DOHH2 (cell line): ENCODE measurements at regions not wholly inside any gene's neighbourhood (a gene's known extent, or its start where the extent isn't known, plus 50 kb on each side); places are given as distances from the start of the nearest gene placed in this dataset.

Experiments used
- EZH2phosphoT487 ChIP-seq: fragments of 200-600 bp; sonication (generic); IDR thresholded peaks from 2 replicates; pipeline ENCODE4 v1.6.1; 2017; ENCODE audit warnings: borderline replicate concordance, mild to moderate bottlenecking, antibody characterized with exemption, low read length, moderate library complexity, mixed read lengths
- TF ChIP-seq, protein P1 (sequence below): fragments of 200-600 bp; sonication (generic); IDR thresholded peaks from one replicate; pipeline ENCODE4 v1.5.1; 2014; ENCODE audit warnings: antibody characterized with exemption, mild to moderate bottlenecking, low read depth, low read length; ENCODE audit not compliant: poor library complexity, severe bottlenecking

DNA sequence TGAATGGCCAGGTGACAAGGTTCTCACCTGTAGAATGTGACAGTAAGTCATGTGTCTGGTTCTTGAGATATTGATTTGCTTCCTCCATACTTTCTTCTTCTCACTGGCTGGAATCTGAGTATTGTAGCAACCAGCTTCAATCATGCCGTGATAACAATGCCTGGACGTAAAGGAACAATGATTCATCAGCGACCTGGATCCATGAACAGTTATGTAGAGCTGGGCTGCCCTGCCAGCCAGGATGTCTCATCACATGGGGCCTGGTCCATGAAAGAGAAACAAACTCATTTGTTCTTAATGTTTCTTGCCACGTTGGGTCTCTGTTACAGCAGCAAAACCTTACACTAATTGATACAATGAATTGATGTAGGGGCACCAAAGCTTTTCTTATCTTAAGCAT, 627.2 kb downstream of the TOX3 start:
- TF ChIP-seq, protein P1, sequence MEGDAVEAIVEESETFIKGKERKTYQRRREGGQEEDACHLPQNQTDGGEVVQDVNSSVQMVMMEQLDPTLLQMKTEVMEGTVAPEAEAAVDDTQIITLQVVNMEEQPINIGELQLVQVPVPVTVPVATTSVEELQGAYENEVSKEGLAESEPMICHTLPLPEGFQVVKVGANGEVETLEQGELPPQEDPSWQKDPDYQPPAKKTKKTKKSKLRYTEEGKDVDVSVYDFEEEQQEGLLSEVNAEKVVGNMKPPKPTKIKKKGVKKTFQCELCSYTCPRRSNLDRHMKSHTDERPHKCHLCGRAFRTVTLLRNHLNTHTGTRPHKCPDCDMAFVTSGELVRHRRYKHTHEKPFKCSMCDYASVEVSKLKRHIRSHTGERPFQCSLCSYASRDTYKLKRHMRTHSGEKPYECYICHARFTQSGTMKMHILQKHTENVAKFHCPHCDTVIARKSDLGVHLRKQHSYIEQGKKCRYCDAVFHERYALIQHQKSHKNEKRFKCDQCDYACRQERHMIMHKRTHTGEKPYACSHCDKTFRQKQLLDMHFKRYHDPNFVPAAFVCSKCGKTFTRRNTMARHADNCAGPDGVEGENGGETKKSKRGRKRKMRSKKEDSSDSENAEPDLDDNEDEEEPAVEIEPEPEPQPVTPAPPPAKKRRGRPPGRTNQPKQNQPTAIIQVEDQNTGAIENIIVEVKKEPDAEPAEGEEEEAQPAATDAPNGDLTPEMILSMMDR: no peak
- TF ChIP-seq EZH2phosphoT487: no peak
